Testis (tissue), 2 donors: ENCODE measurements at regions not wholly inside any gene's neighbourhood (a gene's known extent, or its start where the extent isn't known, plus 50 kb on each side); places are given as distances from the start of the nearest gene placed in this dataset.

Experiments
- POLR2A ChIP-seq: fragments of 450-650 bp; IDR thresholded peaks from one replicate; pipeline ENCODE4 v1.6.1; 2017; ENCODE audit warnings: antibody characterized with exemption, mild to moderate bottlenecking, moderate library complexity
- TF ChIP-seq, protein P1 (sequence below), 3 experiments: fragments of 450-650 bp in 2 of 3; fragments of 200-600 bp in 1 of 3; sonication (generic) in 1 of 3; IDR thresholded peaks; one replicate each; pipeline ENCODE4 v1.5.1; 2016 to 2019; ENCODE audit warnings: antibody characterized with exemption in 3 of 3, mild to moderate bottlenecking in 2 of 3, moderate library complexity in 1 of 3

DNA sequence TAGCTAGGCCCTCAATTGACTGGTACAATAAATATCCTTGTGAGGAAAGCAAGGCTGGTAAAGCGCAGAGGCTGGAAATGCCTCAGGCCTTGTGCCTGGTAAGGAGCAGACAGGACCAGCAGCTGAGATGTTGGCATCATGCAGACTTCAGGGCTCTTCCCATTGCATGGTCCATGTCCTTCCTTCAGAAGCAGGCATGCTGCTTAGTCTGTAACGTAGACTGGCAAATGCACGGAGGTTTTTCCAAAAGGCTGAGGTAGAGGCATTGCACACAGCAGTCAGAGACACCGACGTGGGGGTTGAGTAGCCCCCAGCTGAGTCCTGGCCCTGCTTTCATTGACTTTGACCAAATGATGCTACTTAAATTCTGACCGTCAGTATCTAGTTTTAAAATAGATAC, 87.1 kb downstream of the ADRB2 start:
- TF ChIP-seq, protein P1, sequence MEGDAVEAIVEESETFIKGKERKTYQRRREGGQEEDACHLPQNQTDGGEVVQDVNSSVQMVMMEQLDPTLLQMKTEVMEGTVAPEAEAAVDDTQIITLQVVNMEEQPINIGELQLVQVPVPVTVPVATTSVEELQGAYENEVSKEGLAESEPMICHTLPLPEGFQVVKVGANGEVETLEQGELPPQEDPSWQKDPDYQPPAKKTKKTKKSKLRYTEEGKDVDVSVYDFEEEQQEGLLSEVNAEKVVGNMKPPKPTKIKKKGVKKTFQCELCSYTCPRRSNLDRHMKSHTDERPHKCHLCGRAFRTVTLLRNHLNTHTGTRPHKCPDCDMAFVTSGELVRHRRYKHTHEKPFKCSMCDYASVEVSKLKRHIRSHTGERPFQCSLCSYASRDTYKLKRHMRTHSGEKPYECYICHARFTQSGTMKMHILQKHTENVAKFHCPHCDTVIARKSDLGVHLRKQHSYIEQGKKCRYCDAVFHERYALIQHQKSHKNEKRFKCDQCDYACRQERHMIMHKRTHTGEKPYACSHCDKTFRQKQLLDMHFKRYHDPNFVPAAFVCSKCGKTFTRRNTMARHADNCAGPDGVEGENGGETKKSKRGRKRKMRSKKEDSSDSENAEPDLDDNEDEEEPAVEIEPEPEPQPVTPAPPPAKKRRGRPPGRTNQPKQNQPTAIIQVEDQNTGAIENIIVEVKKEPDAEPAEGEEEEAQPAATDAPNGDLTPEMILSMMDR (IDR thresholded peaks at IDR 0.05), result no peak
- TF ChIP-seq POLR2A, result no peak
